ENCODE measurements at regions not wholly inside any gene's neighbourhood (a gene's known extent, or its start where the extent isn't known, plus 50 kb on each side); places are given as distances from the start of the nearest gene placed in this dataset.

GRCh38 chr4:127196655-127197352 lies 436.0 kb upstream of the INTU start (continued):
- TF ChIP-seq ZNF800 (CRISPR knock-in tag; IDR thresholded peaks at IDR 0.05), result no peak
- TF ChIP-seq, protein P1, sequence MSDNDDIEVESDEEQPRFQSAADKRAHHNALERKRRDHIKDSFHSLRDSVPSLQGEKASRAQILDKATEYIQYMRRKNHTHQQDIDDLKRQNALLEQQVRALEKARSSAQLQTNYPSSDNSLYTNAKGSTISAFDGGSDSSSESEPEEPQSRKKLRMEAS (IDR thresholded peaks at IDR 0.05), result no peak

GRCh38 chr4:127203562-127204200 lies 429.1 kb upstream of the INTU start:
- Histone ChIP-seq H3K79me2 (ENCODE audit: insufficient read depth, low read length) (no peaks in the 10 kb centered on the region), H2AFZ (ENCODE audit: low read length) (no peak overlapping the region), H3K27ac (ENCODE audit: extremely low read length, insufficient read depth, low read length) (no peak overlapping the region), H3K9me3 (ENCODE audit: low read length) (no peaks in the 10 kb centered on the region), H4K20me1 (ENCODE audit: insufficient read depth, low read length) (no peaks in the 10 kb centered on the region), H3K27me3 (ENCODE audit: control insufficient read depth in 1 of 2, insufficient read depth in 2 of 2, low read length in 2 of 2) (no peaks in the 10 kb centered on the region), H3K36me3 (replicated peaks in 1 of 2; ENCODE audit: control insufficient read depth in 1 of 2, insufficient read depth in 2 of 2, low read length in 2 of 2) (no peaks in the 10 kb centered on the region), H3K4me3 (replicated peaks in 1 of 3; ENCODE audit: insufficient read depth in 1 of 3, low read depth in 2 of 3, low read length in 3 of 3) (no peak overlapping the region), H3K4me2 (ENCODE audit: low read depth, low read length) (no peak overlapping the region), H3K4me1 (ENCODE audit: insufficient read depth, low read length) (no peaks in the 10 kb centered on the region), H3K9ac (ENCODE audit: insufficient read depth, low read depth, low read length) (no peak overlapping the region)
- in situ Hi-C loops (cut with HindIII; ENCODE audit: extremely low pct_ligation_motif_present, low pct_unique_long_range_greater_than_20kb) (no loop called here), intact Hi-C loops (cut with micrococcal nuclease; ENCODE audit: unreplicated experiment) (loop anchor here (10.0 kb wide), 1 partner anchor 149 kb away; no protein-coding TSS in a partner anchor)
- ATAC-seq (no peak), FAIRE-seq (no peak), DNase-seq (ENCODE audit: low spot score) (no peak)
- WGBS (ENCODE audit: low lambda C conversion rate), result 4% methylated on average over 3 of the region's 3 CpGs
- POLR2A ChIA-PET, result no interaction called here
- CTCF ChIA-PET (ENCODE audit: low intra/inter-chr PET ratio, low total read pairs), result no interaction called here
- BruUV-seq (replicated peaks), result no TSS peak
- TF ChIP-seq, protein P2, sequence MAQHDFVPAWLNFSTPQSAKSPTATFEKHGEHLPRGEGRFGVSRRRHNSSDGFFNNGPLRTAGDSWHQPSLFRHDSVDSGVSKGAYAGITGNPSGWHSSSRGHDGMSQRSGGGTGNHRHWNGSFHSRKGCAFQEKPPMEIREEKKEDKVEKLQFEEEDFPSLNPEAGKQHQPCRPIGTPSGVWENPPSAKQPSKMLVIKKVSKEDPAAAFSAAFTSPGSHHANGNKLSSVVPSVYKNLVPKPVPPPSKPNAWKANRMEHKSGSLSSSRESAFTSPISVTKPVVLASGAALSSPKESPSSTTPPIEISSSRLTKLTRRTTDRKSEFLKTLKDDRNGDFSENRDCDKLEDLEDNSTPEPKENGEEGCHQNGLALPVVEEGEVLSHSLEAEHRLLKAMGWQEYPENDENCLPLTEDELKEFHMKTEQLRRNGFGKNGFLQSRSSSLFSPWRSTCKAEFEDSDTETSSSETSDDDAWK (CRISPR knock-in tag; IDR thresholded peaks at IDR 0.05), result no peak
- TF ChIP-seq HNRNPLL (IDR thresholded peaks at IDR 0.05; ENCODE audit: low read depth, low read length, poor library complexity, severe bottlenecking), result no peak
- no peak for TF ChIP-seq MAF1 (CRISPR knock-in tag; IDR thresholded peaks at IDR 0.05; ENCODE audit: borderline replicate concordance)
- no peak for TF ChIP-seq ZNF383 (CRISPR knock-in tag; IDR thresholded peaks at IDR 0.05; ENCODE audit: borderline replicate concordance)
- no peak for TF ChIP-seq IRF2 (CRISPR knock-in tag; IDR thresholded peaks at IDR 0.05)
- TF ChIP-seq, protein P3, sequence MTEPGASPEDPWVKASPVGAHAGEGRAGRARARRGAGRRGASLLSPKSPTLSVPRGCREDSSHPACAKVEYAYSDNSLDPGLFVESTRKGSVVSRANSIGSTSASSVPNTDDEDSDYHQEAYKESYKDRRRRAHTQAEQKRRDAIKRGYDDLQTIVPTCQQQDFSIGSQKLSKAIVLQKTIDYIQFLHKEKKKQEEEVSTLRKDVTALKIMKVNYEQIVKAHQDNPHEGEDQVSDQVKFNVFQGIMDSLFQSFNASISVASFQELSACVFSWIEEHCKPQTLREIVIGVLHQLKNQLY (CRISPR knock-in tag; IDR thresholded peaks at IDR 0.05), result no peak
- no peak for TF ChIP-seq ZBTB38 (CRISPR knock-in tag; IDR thresholded peaks at IDR 0.05)
- no peak for TF ChIP-seq HIVEP1 (CRISPR knock-in tag; IDR thresholded peaks at IDR 0.05)
- TF ChIP-seq SRF (IDR thresholded peaks at IDR 0.05; ENCODE audit: low read depth, low read length), result no peak
- no peak for TF ChIP-seq NFATC3 (CRISPR knock-in tag; IDR thresholded peaks at IDR 0.05)
- TF ChIP-seq DPF2 (CRISPR knock-in tag; IDR thresholded peaks at IDR 0.05; ENCODE audit: borderline replicate concordance, low read depth), result no peak
- TF ChIP-seq TCF7L2 (IDR thresholded peaks at IDR 0.05; ENCODE audit: low read depth, low read length), result no peak
- no peak for TF ChIP-seq U2AF1 (optimal IDR thresholded peaks at IDR 0.05; ENCODE audit: low read depth, low read length)
- no peak for TF ChIP-seq ZNF674 (CRISPR knock-in tag; IDR thresholded peaks at IDR 0.05; ENCODE audit: low read depth)
- no peak for TF ChIP-seq UBTF (CRISPR knock-in tag; IDR thresholded peaks at IDR 0.05)
